ENCODE measurements at regions not wholly inside any gene's neighbourhood (a gene's known extent, or its start where the extent isn't known, plus 50 kb on each side); places are given as distances from the start of the nearest gene placed in this dataset.

DNA sequence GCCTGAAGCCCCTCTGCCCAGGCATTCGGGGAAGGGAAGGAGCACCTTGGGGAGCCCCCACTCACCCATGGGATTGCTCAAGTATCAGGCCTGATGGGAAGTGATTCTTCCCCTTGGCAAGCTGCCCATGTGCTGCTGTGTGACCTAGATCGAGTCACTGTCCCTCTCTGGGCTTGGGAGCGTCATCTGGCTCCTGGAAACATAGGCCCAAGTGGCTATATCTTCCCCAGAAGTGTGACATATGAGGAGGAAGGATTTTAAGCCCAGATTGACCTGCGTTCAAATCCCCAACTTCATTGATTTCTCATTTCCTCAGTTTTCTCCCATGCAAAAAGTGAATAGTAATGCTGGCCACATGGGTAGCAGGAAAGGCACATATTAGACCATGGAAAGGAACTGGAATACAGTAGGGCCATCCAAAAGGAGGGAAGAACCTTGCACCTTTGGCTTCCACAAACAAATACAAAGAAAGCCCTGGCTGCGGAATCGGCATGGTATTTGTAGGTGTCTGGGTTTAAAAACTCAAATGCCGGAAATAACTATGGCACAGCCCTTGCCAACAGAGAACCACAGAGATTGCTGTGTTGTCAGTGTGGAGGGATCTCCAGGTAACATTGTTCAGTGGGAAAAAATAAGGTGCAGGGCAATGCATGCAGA lies 169.5 kb upstream of the ZMIZ1 start:
- no peak for DNase-seq

GRCh38 chr10:78899996-78900714 lies 168.6 kb upstream of the ZMIZ1 start:
- DNase-seq: peak; percentile 49

- DNase-seq: no peak
Measured at GRCh38 chr10:78900715-78901430, 167.9 kb upstream of the ZMIZ1 start.

DNA sequence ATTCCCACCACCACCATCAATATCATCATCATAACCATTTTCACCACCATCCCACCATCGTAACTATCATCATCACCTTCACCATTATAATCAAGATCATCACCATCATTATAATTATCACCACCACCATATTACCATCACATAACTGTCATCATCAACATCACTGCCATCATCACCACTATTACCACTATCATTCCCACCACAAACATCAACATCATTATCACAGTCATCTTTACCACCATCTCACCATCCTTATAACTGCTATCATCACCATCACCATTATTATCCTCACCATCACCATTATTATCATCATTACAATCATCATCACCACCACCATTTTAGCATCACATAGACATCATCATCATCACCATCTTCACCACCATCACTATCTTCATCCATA lies 167.1 kb upstream of the ZMIZ1 start:
- no peak for DNase-seq

DNA sequence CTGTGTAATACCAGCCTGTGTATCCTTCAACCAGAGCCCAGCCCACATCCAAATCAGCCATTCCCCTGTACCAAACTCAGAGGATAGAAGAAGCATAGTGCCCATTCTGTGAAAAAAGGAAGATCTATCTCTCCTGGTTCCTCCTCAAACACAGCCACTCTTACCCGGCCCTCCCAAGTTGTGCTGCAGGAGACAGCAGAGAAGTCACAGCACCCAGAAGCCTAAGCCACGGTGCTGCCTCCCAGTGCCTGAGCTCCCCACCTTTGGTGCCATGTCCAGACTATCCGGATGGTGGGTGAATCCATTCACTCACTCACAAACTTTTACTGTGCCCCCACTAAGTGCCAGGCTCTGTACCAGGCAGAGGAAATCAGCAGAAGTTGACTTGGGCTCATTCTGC lies 166.0 kb upstream of the ZMIZ1 start:
- DNase-seq: no peak

GRCh38 chr10:78903341-78903940 lies 165.3 kb upstream of the ZMIZ1 start:
- no peak for DNase-seq

GRCh38 chr10:78904196-78904595 lies 164.6 kb upstream of the ZMIZ1 start:
- DNase-seq: no peak

DNA sequence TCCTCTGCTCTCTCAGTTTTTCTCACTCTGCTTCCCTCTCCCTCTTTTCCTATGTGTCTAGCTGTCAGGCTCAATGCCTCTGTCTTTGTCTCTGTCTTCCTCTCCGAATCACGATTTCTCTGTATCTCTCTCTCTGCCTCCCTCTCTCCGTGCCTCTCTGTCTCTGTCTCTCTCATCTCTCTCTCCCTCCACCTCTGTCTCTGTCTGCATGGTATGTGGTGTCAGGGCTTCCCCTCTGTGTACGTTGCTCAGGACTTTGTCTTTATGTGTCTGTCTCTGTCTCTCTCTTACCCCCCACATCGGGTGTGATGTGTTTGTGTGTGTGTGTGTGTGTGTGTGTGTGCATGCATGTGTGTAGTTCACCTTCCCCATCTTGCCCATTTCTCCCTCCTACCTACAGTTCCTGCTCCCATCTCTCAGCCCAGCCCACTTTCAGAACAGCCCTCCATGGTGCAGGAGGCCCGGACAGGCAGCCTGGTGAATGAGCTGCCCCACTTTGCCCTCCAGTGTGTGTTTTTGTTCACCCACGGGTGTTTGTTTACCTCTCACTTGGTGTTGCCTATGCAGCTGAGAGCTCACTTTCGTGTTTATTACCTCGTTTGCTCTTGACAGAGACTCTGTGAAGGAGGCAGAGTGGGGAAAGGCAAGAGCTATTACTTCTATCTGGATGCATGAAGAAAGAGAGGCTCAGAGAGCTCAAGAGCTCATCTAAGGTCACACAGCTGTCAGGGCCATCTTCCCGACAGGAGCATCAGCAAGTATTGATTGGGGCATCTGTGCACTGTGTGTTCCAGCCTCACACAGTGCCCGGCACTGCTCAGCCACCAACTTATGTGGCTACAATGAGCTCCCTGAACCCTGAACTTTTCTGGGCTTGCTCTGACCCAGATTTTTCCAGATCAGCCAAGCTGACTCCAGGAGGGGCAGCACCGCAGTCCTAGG lies 163.5 kb upstream of the ZMIZ1 start:
- no peak for DNase-seq

DNA sequence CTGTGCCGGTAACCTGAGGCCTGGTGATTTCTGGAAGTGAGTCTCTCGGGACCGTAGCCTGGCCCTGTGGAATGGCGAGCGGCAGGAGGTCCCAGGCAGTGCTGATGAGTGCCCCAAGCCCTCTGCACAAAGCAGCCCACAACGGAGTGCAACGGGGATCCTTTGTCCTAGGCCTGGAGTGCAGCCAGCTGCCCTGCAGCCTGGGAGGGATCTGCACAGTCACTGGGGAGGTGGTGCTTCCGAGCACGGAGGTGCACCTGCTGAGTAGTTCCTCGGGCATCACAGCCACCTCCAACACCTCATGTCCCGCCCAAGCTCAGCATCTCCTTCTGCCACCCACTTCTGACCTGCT lies 162.8 kb upstream of the ZMIZ1 start:
- DNase-seq: no peak

- no peak for DNase-seq
Measured at GRCh38 chr10:78906734-78907390, 161.9 kb upstream of the ZMIZ1 start.

GRCh38 chr10:78907551-78908211 lies 161.1 kb upstream of the ZMIZ1 start:
- DNase-seq: no peak

GRCh38 chr10:78909221-78909620 lies 159.5 kb upstream of the ZMIZ1 start:
- no peak for DNase-seq

- DNase-seq: no peak
Measured at GRCh38 chr10:78910021-78910420, 158.7 kb upstream of the ZMIZ1 start.

DNA sequence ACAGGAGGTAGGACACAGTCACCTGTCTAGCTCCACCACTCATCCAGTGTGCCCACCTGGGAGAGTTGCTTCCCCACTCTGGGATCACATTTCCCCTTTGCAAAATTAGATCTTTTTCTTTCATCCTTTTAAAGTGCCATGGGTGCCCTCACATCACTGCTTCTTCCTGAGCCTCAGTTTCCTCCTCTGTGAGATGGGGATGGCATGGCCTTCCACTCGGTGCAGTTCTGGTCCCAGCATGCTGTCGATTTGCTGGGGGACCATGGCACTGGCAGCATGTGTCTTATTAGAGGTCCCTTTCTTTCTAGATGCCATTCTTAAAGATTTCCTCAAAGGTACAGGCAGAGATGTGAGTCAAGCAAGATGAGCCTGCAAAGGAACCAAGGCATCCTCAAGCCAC lies 158.3 kb upstream of the ZMIZ1 start:
- no peak for DNase-seq

DNA sequence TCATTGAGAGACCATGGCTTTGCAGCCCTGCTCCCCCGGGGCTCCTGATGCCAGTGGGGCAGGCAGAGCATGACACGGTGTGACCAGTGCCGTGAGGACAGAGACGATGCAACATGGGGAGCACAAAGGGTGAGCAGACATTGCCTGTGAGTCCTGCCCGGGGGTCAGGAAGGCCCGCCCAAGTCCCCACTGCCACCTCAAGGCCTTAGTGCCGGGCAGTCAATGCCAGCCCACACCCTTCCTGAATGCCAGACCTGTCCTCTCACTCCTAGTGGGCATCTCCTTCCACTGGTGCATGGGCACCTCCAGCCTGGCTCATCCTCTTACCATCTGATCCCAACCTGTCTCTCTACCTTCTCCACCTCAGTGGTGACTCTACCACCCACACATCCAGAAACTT lies 157.9 kb upstream of the ZMIZ1 start:
- DNase-seq: no peak

GRCh38 chr10:78911533-78912340 lies 157.0 kb upstream of the ZMIZ1 start:
- no peak for DNase-seq

DNA sequence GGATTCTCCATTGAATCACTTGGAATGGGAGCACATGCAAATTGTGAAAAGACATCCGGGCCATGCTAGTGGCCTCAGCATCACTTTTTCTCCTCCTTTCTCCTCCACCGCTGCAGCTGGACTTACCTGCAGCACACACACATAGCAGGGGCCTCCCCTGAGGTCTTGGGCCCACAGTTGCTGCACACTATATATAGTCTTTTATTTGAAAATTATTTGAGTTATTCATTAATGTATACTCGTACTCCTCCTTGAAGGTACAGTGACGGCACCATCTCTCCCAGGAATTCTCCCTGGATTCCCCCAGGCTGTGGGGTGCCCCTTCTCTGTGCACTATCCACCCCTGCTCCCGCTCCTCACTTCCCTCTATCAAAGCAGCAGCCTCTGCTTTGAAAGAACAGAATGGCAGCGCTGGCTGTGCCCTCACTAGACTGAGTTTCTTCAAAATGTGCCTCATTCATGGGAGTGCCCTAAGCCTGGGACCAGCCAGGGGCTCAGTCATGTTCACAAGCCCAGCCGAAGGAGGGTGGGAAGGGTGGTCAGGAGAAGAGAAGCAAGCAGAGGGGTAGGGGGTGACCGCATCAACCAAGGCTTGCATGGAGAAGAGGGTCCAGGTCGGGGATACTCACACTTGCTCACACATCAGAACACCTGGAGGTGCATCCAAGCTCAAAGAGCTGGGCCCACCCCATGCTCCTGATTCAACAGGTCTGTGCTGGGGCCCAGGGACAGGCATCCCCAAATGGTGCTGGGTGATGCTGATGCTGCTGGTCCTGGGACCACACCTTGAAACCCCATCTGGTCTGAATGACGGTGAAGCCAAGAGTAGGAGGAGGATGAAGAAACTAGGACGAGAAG lies 156.2 kb upstream of the ZMIZ1 start:
- DNase-seq: no peak

- DNase-seq: no peak
Measured at GRCh38 chr10:78913219-78914059, 155.3 kb upstream of the ZMIZ1 start.

- DNase-seq: no peak
Measured at GRCh38 chr10:78914060-78914378, 154.7 kb upstream of the ZMIZ1 start.
